ENCODE measurements at regions not wholly inside any gene's neighbourhood (a gene's known extent, or its start where the extent isn't known, plus 50 kb on each side); places are given as distances from the start of the nearest gene placed in this dataset.

DNA sequence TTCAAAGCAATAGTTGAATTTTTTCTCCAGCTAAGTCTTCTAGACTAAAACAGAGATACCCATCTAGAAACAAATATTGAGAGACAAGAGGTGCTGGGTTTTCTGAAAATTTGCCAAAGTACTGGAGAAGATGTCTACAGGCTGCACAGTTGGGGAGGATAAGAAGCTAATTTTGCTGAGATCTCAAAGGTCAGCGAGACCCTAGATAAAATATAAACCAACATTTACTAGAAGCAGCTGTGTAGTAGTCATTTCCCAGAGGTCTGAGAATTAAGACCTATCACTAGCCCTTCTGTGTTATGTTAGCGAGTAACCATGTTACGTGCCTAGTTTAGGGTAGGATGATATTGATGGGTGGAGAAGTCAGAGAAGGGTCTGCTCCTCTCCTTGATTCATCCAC is 208.5 kb upstream of the TNC start:
- Mint-ChIP-seq H3K9me3 (no peaks in the 10 kb centered on the region), H3K27ac (no peak overlapping the region), H3K4me1 (peaks cover 37% of the 10 kb centered on the region), H3K27me3 (ENCODE audit: insufficient read depth) (no peaks in the 10 kb centered on the region), H3K36me3 (ENCODE audit: low read depth) (no peaks in the 10 kb centered on the region), H3K4me3 (no peak overlapping the region)
- no peak overlapping the region for H3K27ac ChIP-seq (ENCODE audit: low read depth, low read length)
- H3K9me3 ChIP-seq (ENCODE audit: control insufficient read depth, low read length), result no peaks in the 10 kb centered on the region
- DNase-seq, result no peak
- no peak overlapping the region for H3K9ac ChIP-seq (ENCODE audit: extremely low read depth, low read length, poor library complexity, severe bottlenecking)
- 100% methylated on average over 3 of the region's 3 CpGs; no CpG with 5 or more reads in 1 of the 2 experiments for WGBS, 2 experiments (ENCODE audit: insufficient coverage in 1 of 2, insufficient read length in 1 of 2)
- TF ChIP-seq, protein P1, sequence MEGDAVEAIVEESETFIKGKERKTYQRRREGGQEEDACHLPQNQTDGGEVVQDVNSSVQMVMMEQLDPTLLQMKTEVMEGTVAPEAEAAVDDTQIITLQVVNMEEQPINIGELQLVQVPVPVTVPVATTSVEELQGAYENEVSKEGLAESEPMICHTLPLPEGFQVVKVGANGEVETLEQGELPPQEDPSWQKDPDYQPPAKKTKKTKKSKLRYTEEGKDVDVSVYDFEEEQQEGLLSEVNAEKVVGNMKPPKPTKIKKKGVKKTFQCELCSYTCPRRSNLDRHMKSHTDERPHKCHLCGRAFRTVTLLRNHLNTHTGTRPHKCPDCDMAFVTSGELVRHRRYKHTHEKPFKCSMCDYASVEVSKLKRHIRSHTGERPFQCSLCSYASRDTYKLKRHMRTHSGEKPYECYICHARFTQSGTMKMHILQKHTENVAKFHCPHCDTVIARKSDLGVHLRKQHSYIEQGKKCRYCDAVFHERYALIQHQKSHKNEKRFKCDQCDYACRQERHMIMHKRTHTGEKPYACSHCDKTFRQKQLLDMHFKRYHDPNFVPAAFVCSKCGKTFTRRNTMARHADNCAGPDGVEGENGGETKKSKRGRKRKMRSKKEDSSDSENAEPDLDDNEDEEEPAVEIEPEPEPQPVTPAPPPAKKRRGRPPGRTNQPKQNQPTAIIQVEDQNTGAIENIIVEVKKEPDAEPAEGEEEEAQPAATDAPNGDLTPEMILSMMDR (conservative IDR thresholded peaks at IDR 0.05), result no peak
- H3K27me3 ChIP-seq (ENCODE audit: control insufficient read depth, insufficient read depth, low read length, poor library complexity, severe bottlenecking), result no peaks in the 10 kb centered on the region
- H3K36me3 ChIP-seq (ENCODE audit: control insufficient read depth, insufficient read depth, low read length), result no peaks in the 10 kb centered on the region
- H3K4me3 ChIP-seq (ENCODE audit: low read length), result no peak overlapping the region
- H3K4me1 ChIP-seq (ENCODE audit: control insufficient read depth, insufficient read depth, low read length), result peaks cover 22% of the 10 kb centered on the region

DNA sequence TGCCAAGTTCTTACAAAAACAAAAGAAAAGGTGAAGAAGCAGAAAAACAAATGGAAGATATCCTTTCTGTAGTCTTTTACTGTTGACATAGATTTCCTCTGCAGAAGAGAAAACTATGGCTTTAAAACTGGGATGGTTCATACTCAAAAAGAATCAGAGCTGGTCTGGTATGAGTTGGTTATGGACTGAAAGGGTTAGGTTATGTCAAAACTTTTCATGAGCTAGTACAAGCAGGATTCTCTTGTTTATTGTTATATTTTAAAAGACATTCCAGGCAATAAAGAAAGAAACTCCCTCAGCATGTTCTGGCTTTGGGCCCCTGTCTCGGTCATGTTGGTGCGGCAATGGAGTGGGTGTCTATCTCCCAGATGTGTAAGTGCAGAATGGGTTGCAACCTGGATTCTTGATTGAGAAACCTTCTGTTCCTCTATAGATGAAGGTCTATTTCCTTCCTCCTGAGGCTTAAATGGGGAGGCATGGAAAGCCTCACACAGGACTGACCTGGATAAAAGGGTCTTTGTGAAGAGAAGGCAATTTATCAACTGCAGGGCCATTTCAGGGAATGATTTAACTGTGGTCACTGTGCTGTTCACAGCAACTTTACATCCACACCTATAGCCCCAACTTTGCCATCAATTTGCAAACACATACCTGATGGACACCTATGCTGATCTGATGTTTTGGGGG is 209.6 kb upstream of the TNC start:
- TF ChIP-seq, protein P1 (conservative IDR thresholded peaks at IDR 0.05), result no peak
- Mint-ChIP-seq H3K27ac (no peak overlapping the region), H3K4me3 (no peak overlapping the region), H3K27me3 (ENCODE audit: insufficient read depth) (no peaks in the 10 kb centered on the region), H3K4me1 (peaks cover 37% of the 10 kb centered on the region), H3K36me3 (ENCODE audit: low read depth) (peaks cover 6% of the 10 kb centered on the region), H3K9me3 (no peaks in the 10 kb centered on the region)
- Histone ChIP-seq H3K9ac (ENCODE audit: extremely low read depth, low read length, poor library complexity, severe bottlenecking) (no peak overlapping the region), H3K27ac (ENCODE audit: low read depth, low read length) (no peak overlapping the region), H3K9me3 (ENCODE audit: control insufficient read depth, low read length) (no peaks in the 10 kb centered on the region), H3K36me3 (ENCODE audit: control insufficient read depth, insufficient read depth, low read length) (no peaks in the 10 kb centered on the region), H3K4me3 (ENCODE audit: low read length) (no peak overlapping the region), H3K4me1 (ENCODE audit: control insufficient read depth, insufficient read depth, low read length) (peaks cover 22% of the 10 kb centered on the region), H3K27me3 (ENCODE audit: control insufficient read depth, insufficient read depth, low read length, poor library complexity, severe bottlenecking) (no peaks in the 10 kb centered on the region)
- 93% methylated on average over 2 of the region's 2 CpGs; no CpG with 5 or more reads in 1 of the 2 experiments for whole genome bisulfite sequencing, 2 experiments (ENCODE audit: insufficient coverage in 1 of 2, insufficient read length in 1 of 2)
- DNase-seq, result no peak

DNA sequence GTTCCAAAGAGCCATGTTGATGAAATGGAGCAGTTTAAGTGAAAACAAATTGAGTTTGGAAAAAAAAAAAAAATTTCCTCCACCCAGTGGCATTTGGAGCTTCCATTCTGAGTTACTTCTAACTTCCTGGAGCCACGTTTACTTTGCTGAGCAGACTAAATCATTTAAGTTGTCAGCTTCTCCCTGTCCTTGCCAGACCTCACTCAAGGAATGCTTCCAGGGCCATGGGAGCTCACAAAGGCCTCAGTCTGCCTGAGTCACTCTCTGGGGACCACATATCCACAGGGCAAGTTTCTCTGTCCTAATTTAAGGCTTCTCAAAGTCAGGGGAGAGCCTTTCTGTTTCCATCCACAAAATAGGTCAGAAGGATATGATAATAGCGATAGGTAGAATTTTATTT is 210.3 kb upstream of the TNC start:
- 56 to 86% methylated on average over 1 to 2 of the region's 2 CpGs for WGBS, 2 experiments (ENCODE audit: insufficient coverage in 1 of 2, insufficient read length in 1 of 2)
- Mint-ChIP-seq H3K4me1 (peaks cover 40% of the 10 kb centered on the region), H3K27ac (no peak overlapping the region), H3K36me3 (ENCODE audit: low read depth) (peaks cover 6% of the 10 kb centered on the region), H3K9me3 (no peaks in the 10 kb centered on the region), H3K4me3 (no peak overlapping the region), H3K27me3 (ENCODE audit: insufficient read depth) (no peaks in the 10 kb centered on the region)
- H3K9me3 ChIP-seq (ENCODE audit: control insufficient read depth, low read length), result no peaks in the 10 kb centered on the region
- H3K9ac ChIP-seq (ENCODE audit: extremely low read depth, low read length, poor library complexity, severe bottlenecking), result no peak overlapping the region
- no peak overlapping the region for H3K4me3 ChIP-seq (ENCODE audit: low read length)
- peaks cover 22% of the 10 kb centered on the region for H3K4me1 ChIP-seq (ENCODE audit: control insufficient read depth, insufficient read depth, low read length)
- DNase-seq, result no peak
- TF ChIP-seq, protein P1 (conservative IDR thresholded peaks at IDR 0.05), result no peak
- no peaks in the 10 kb centered on the region for H3K27me3 ChIP-seq (ENCODE audit: control insufficient read depth, insufficient read depth, low read length, poor library complexity, severe bottlenecking)
- H3K27ac ChIP-seq (ENCODE audit: low read depth, low read length), result no peak overlapping the region
- no peaks in the 10 kb centered on the region for H3K36me3 ChIP-seq (ENCODE audit: control insufficient read depth, insufficient read depth, low read length)

Data from endodermal cell (in vitro differentiated cells).